Stimulated activated CD4-positive, alpha-beta T cell treated with anti-CD3 and anti-CD28 coated beads, Interleukin-2, amount 100 ng/mL, for 48 hours (primary cell): ENCODE measurements at regions not wholly inside any gene's neighbourhood (a gene's known extent, or its start where the extent isn't known, plus 50 kb on each side); places are given as distances from the start of the nearest gene placed in this dataset.
"Not testable (repeated sequence)": the region's sequence is repeated elsewhere in the genome, so short reads cannot be mapped to it uniquely, and the experiment has no call there.

Source experiments
- DNase-seq, 2 donors: peaks; one replicate each; pipeline ENCODE4 v3.0.0-alpha.2; 2020

GRCh38 chr18:71036783-71037182, 747.9 kb downstream of the SOCS6 start:
- no peak for DNase-seq

- DNase-seq, result not testable (repeated sequence)
These were observed 742.7 kb downstream of the SOCS6 start for GRCh38 chr18:71031296-71032191.

GRCh38 chr18:71030085-71030484, 741.2 kb downstream of the SOCS6 start:
- not testable (repeated sequence) for DNase-seq

GRCh38 chr18:71028285-71028762, 739.5 kb downstream of the SOCS6 start:
- DNase-seq, result no peak

- no peak for DNase-seq
These were observed 738.7 kb downstream of the SOCS6 start for GRCh38 chr18:71027531-71027930.

GRCh38 chr18:71025505-71026225, 736.8 kb downstream of the SOCS6 start:
- no peak for DNase-seq

- DNase-seq, result no peak
These were observed 733.5 kb downstream of the SOCS6 start for GRCh38 chr18:71022389-71022788.

GRCh38 chr18:71021030-71021362, 732.2 kb downstream of the SOCS6 start:
- no peak for DNase-seq

GRCh38 chr18:71020342-71021029, 731.6 kb downstream of the SOCS6 start:
- no peak for DNase-seq

- no peak for DNase-seq
These were observed 730.0 kb downstream of the SOCS6 start for GRCh38 chr18:71018816-71019215.

- no peak for DNase-seq
These were observed 723.9 kb downstream of the SOCS6 start for GRCh38 chr18:71012789-71013188.

GRCh38 chr18:71011389-71011788, 722.5 kb downstream of the SOCS6 start:
- no peak for DNase-seq

GRCh38 chr18:71008257-71008656, 719.4 kb downstream of the SOCS6 start:
- no peak for DNase-seq

- no peak for DNase-seq
These were observed 712.8 kb downstream of the SOCS6 start for GRCh38 chr18:71001597-71001996.

- no peak for DNase-seq
These were observed 709.6 kb downstream of the SOCS6 start for GRCh38 chr18:70998490-70998889.

GRCh38 chr18:70994116-70994515, 705.3 kb downstream of the SOCS6 start:
- no peak for DNase-seq

GRCh38 chr18:70991577-70991976, 702.7 kb downstream of the SOCS6 start:
- no peak for DNase-seq

- no peak for DNase-seq
These were observed 697.1 kb downstream of the SOCS6 start for GRCh38 chr18:70985948-70986347.

- DNase-seq, result no peak
These were observed 693.4 kb downstream of the SOCS6 start for GRCh38 chr18:70982292-70982691.

GRCh38 chr18:70981400-70982140, 692.7 kb downstream of the SOCS6 start:
- no peak for DNase-seq

GRCh38 chr18:70973626-70974025, 684.8 kb downstream of the SOCS6 start:
- no peak for DNase-seq

GRCh38 chr18:70966419-70966818, 677.6 kb downstream of the SOCS6 start:
- DNase-seq, result no peak

- no peak for DNase-seq
These were observed 673.1 kb downstream of the SOCS6 start for GRCh38 chr18:70961939-70962338.
